ELF-1 (cell line): ENCODE measurements at regions not wholly inside any gene's neighbourhood (a gene's known extent, or its start where the extent isn't known, plus 50 kb on each side); places are given as distances from the start of the nearest gene placed in this dataset.
"Not testable (repeated sequence)": the region's sequence is repeated elsewhere in the genome, so short reads cannot be mapped to it uniquely, and the experiment has no call there.

Experiments used
- DNase-seq: peaks from one replicate; pipeline ENCODE4 v3.0.0-alpha.2; 2016; ENCODE audit warnings: low read depth, low spot score

- no peak for DNase-seq
Observed at GRCh38 chr2:188645986-188646385, 328.2 kb upstream of the COL3A1 start.

- DNase-seq: no peak
Observed at GRCh38 chr2:188647430-188648070, 326.6 kb upstream of the COL3A1 start.

- DNase-seq: no peak
Observed at GRCh38 chr2:188659656-188660406, 314.3 kb upstream of the COL3A1 start.

- no peak for DNase-seq
Observed at GRCh38 chr2:188663301-188663700, 310.9 kb upstream of the COL3A1 start.

GRCh38 chr2:188664416-188664815 lies 309.8 kb upstream of the COL3A1 start:
- no peak for DNase-seq

GRCh38 chr2:188664951-188665595 lies 309.1 kb upstream of the COL3A1 start:
- DNase-seq: no peak

- DNase-seq: no peak
Observed at GRCh38 chr2:188665727-188666304, 308.4 kb upstream of the COL3A1 start.

GRCh38 chr2:188666503-188666902 lies 307.7 kb upstream of the COL3A1 start:
- DNase-seq: no peak

GRCh38 chr2:188668017-188668680 lies 306.0 kb upstream of the COL3A1 start:
- no peak for DNase-seq

GRCh38 chr2:188675391-188676009 lies 298.7 kb upstream of the COL3A1 start:
- DNase-seq: no peak

GRCh38 chr2:188676010-188676400 lies 298.2 kb upstream of the COL3A1 start:
- no peak for DNase-seq

- DNase-seq: no peak
Observed at GRCh38 chr2:188677142-188677541, 297.0 kb upstream of the COL3A1 start.

GRCh38 chr2:188678882-188679281 lies 295.3 kb upstream of the COL3A1 start:
- DNase-seq: no peak

GRCh38 chr2:188682838-188683237 lies 291.3 kb upstream of the COL3A1 start:
- no peak for DNase-seq

- no peak for DNase-seq
Observed at GRCh38 chr2:188684795-188685194, 289.4 kb upstream of the COL3A1 start.

GRCh38 chr2:188693111-188693510 lies 281.1 kb upstream of the COL3A1 start:
- peak; percentile 25 for DNase-seq

- no peak for DNase-seq
Observed at GRCh38 chr2:188693771-188694170, 280.4 kb upstream of the COL3A1 start.

- no peak for DNase-seq
Observed at GRCh38 chr2:188695953-188696352, 278.2 kb upstream of the COL3A1 start.

GRCh38 chr2:188698151-188698550 lies 276.0 kb upstream of the COL3A1 start:
- not testable (repeated sequence) for DNase-seq

GRCh38 chr2:188701836-188702235 lies 272.3 kb upstream of the COL3A1 start:
- DNase-seq: no peak

GRCh38 chr2:188705191-188705590 lies 269.0 kb upstream of the COL3A1 start:
- no peak for DNase-seq
